PC-9 (cell line): ENCODE measurements at regions not wholly inside any gene's neighbourhood (a gene's known extent, or its start where the extent isn't known, plus 50 kb on each side); places are given as distances from the start of the nearest gene placed in this dataset.

Experiments used
- BruUV-seq: library from RNA; stranded (reverse); fragments of 400-500 nt; replicated peaks from 2 replicates; lab custom pipeline; 2021; lab: Mats Ljungman, UMichigan
- CTCF ChIA-PET: fragments of 300-600 bp; sonication (Branson Sonifier 250); formaldehyde crosslinking; loops from one replicate; lab custom pipeline; 2022; ENCODE audit warnings: antibody characterized with exemption; lab: Charles Lee
- POLR2A ChIA-PET: fragments of 300-600 bp; sonication (Branson Sonifier 250); formaldehyde crosslinking; loops from one replicate; lab custom pipeline; 2022; ENCODE audit warnings: antibody characterized with exemption; ENCODE audit not compliant: unreplicated experiment; lab: Charles Lee
- DNase-seq, 2 experiments: peaks; one replicate each; pipeline versions ENCODE4 v3.0.0 to v3.0.0-alpha.2; 2015 to 2022; ENCODE audit warnings: mixed read lengths in 1 of 2
- H2AFZ ChIP-seq: fragments of 200-600 bp; sonication (generic); 2 replicates; pipeline ENCODE4 v1.8.1; 2017; ENCODE audit warnings: antibody characterized with exemption
- H3F3A ChIP-seq: fragments of 200-600 bp; sonication (generic); 2 replicates; pipeline ENCODE4 v1.8.1; 2017; ENCODE audit warnings: antibody characterized with exemption, mild to moderate bottlenecking, low read depth; ENCODE audit not compliant: insufficient read depth
- H3K27ac ChIP-seq: fragments of 200-600 bp; sonication (generic); 2 replicates; pipeline ENCODE4 v1.6.1; 2016; ENCODE audit warnings: mixed run types
- H3K27me3 ChIP-seq: fragments of 200-600 bp; sonication (generic); 2 replicates; pipeline ENCODE4 v1.6.1; 2016; ENCODE audit warnings: low read depth, mixed run types; ENCODE audit not compliant: insufficient read depth
- H3K36me3 ChIP-seq: fragments of 200-600 bp; sonication (generic); 2 replicates; pipeline ENCODE4 v1.6.1; 2016; ENCODE audit warnings: low read depth, mixed run types
- H3K4me1 ChIP-seq: fragments of 200-600 bp; sonication (generic); replicated peaks from 2 replicates; pipeline ENCODE4 v1.6.1; 2016; ENCODE audit warnings: mixed run types; ENCODE audit not compliant: insufficient read depth
- H3K4me2 ChIP-seq: fragments of 200-600 bp; sonication (generic); 2 replicates; pipeline ENCODE4 v1.6.1; 2017; ENCODE audit warnings: mixed run types
- H3K4me3 ChIP-seq: fragments of 200-600 bp; sonication (generic); 2 replicates; pipeline ENCODE4 v1.6.1; 2016; ENCODE audit warnings: mixed run types
- H3K79me2 ChIP-seq: fragments of 200-600 bp; sonication (generic); 2 replicates; pipeline ENCODE4 v1.6.1; 2017; ENCODE audit warnings: low read depth, mixed run types
- H3K9me2 ChIP-seq: fragments of 200-600 bp; sonication (generic); 2 replicates; pipeline ENCODE4 v1.8.1; 2017; ENCODE audit warnings: mild to moderate bottlenecking; ENCODE audit not compliant: insufficient read depth
- H3K9me3 ChIP-seq: fragments of 200-600 bp; sonication (generic); 2 replicates; pipeline ENCODE4 v1.8.1; 2016; ENCODE audit warnings: low read depth; ENCODE audit not compliant: insufficient read depth
- H4K20me1 ChIP-seq: fragments of 200-600 bp; sonication (generic); 2 replicates; pipeline ENCODE4 v1.8.1; 2017; ENCODE audit not compliant: insufficient read depth
- CTCF ChIP-seq: fragments of 200-600 bp; sonication (generic); conservative IDR thresholded peaks from 2 replicates; pipeline ENCODE4 v1.6.1; 2017; ENCODE audit warnings: mixed run types, antibody characterized with exemption, mild to moderate bottlenecking, moderate library complexity
- EZH2 ChIP-seq: fragments of 200-600 bp; sonication (generic); IDR thresholded peaks from 2 replicates; pipeline ENCODE4 v1.8.0; 2017; ENCODE audit warnings: antibody characterized with exemption, low read depth
- intact Hi-C: fragments of 100-400 bp; cut with micrococcal nuclease; formaldehyde crosslinking; loops from one replicate; pipeline ENCODE4 v1.10.0; 2022; ENCODE audit not compliant: unreplicated experiment

- intact Hi-C loops, result no loop called here
- POLR2A ChIA-PET, result no interaction called here
These were observed 575.5 kb downstream of the MRPL39 start for GRCh38 chr21:25031750-25032149.

GRCh38 chr21:25029580-25029979, 577.7 kb downstream of the MRPL39 start:
- CTCF ChIA-PET, result no interaction called here
- Histone ChIP-seq H3F3A (no peaks in the 10 kb centered on the region), H3K9me2 (no peaks in the 10 kb centered on the region), H3K4me3 (no peak overlapping the region), H2AFZ (no peak overlapping the region), H3K79me2 (no peaks in the 10 kb centered on the region), H3K4me2 (no peak overlapping the region), H3K4me1 (no peaks in the 10 kb centered on the region), H3K36me3 (no peaks in the 10 kb centered on the region), H4K20me1 (no peaks in the 10 kb centered on the region), H3K27me3 (no peaks in the 10 kb centered on the region), H3K27ac (no peak overlapping the region), H3K9me3 (no peaks in the 10 kb centered on the region)
- TF ChIP-seq CTCF (no peak), EZH2 (no peak)
- BruUV-seq, result no TSS peak
- intact Hi-C loops, result no loop called here
- POLR2A ChIA-PET, result no interaction called here
- DNase-seq, result no peak

More at GRCh38 chr21:25031750-25032149, 575.5 kb downstream of the MRPL39 start:
- no TSS peak for BruUV-seq
- H3K9me2 ChIP-seq, result no peaks in the 10 kb centered on the region
- H3K27ac ChIP-seq, result no peak overlapping the region
- no peak for DNase-seq
- no peak for TF ChIP-seq EZH2
- no peak for TF ChIP-seq CTCF
- H3K4me2 ChIP-seq, result no peak overlapping the region
- no peak overlapping the region for H2AFZ ChIP-seq
- H3K36me3 ChIP-seq, result no peaks in the 10 kb centered on the region
- no peaks in the 10 kb centered on the region for H3K79me2 ChIP-seq
- no peaks in the 10 kb centered on the region for H3F3A ChIP-seq
- H3K27me3 ChIP-seq, result no peaks in the 10 kb centered on the region
- no peaks in the 10 kb centered on the region for H3K4me1 ChIP-seq
- CTCF ChIA-PET, result no interaction called here
- H3K9me3 ChIP-seq, result no peaks in the 10 kb centered on the region
- H3K4me3 ChIP-seq, result no peak overlapping the region
- H4K20me1 ChIP-seq, result no peaks in the 10 kb centered on the region

DNA sequence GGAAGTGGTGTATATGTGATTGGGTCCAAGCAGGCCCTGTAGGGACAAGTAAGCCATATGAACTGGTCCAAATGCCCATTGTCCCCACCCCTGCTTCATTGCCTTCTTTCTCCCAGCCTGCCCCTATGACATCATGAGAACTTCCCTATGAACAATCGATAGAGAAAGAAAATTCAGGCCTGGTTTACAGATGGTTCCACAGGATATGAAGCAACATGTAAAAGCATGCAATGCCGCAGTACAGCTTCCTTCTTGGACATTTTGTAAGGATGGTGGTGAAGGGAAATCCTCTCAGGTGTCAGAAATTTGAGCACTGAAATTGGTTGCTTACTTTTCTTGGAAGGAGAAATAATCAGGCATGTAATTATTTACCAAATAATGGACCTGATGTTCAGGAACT, 581.7 kb downstream of the MRPL39 start:
- no TSS peak for BruUV-seq
- CTCF ChIA-PET, result no interaction called here
- Histone ChIP-seq H3K27ac (no peak overlapping the region), H3K9me2 (no peaks in the 10 kb centered on the region), H3K4me2 (no peak overlapping the region), H3K9me3 (no peaks in the 10 kb centered on the region), H2AFZ (no peak overlapping the region), H3K36me3 (no peaks in the 10 kb centered on the region), H3K27me3 (no peaks in the 10 kb centered on the region), H3K4me3 (no peak overlapping the region), H3K79me2 (no peaks in the 10 kb centered on the region), H4K20me1 (no peaks in the 10 kb centered on the region), H3F3A (no peaks in the 10 kb centered on the region), H3K4me1 (no peaks in the 10 kb centered on the region)
- no peak for TF ChIP-seq EZH2
- TF ChIP-seq CTCF, result no peak
- no peak for DNase-seq
- POLR2A ChIA-PET, result no interaction called here
- intact Hi-C loops, result no loop called here
